HG03520 (cell line): ENCODE measurements at regions not wholly inside any gene's neighbourhood (a gene's known extent, or its start where the extent isn't known, plus 50 kb on each side); places are given as distances from the start of the nearest gene placed in this dataset.

Experiments used
- ATAC-seq: cut with Tn5 transposase; IDR thresholded peaks from one replicate; pipeline ENCODE4 v1.9.1; 2021; ENCODE audit warnings: mild to moderate bottlenecking, moderate library complexity; ENCODE audit not compliant: unreplicated experiment

- ATAC-seq: peak; percentile 66
Measured at GRCh38 chr5:57779383-57780223, 297.0 kb upstream of the ACTBL2 start.

- no peak for ATAC-seq
Measured at GRCh38 chr5:57778501-57779091, 296.0 kb upstream of the ACTBL2 start.

- ATAC-seq: no peak
Measured at GRCh38 chr5:57777174-57777581, 294.6 kb upstream of the ACTBL2 start.

- no peak for ATAC-seq
Measured at GRCh38 chr5:57776035-57776434, 293.4 kb upstream of the ACTBL2 start.

- no peak for ATAC-seq
Measured at GRCh38 chr5:57774439-57774838, 291.8 kb upstream of the ACTBL2 start.

GRCh38 chr5:57772512-57772911 is 289.9 kb upstream of the ACTBL2 start:
- ATAC-seq: no peak

- ATAC-seq: no peak
Measured at GRCh38 chr5:57770039-57770438, 287.4 kb upstream of the ACTBL2 start.

GRCh38 chr5:57768745-57769144 is 286.1 kb upstream of the ACTBL2 start:
- no peak for ATAC-seq

GRCh38 chr5:57764479-57765089 is 282.0 kb upstream of the ACTBL2 start:
- no peak for ATAC-seq

- ATAC-seq: no peak
Measured at GRCh38 chr5:57761513-57761912, 278.9 kb upstream of the ACTBL2 start.

- no peak for ATAC-seq
Measured at GRCh38 chr5:57754616-57755015, 272.0 kb upstream of the ACTBL2 start.

GRCh38 chr5:57753446-57753845 is 270.8 kb upstream of the ACTBL2 start:
- no peak for ATAC-seq

GRCh38 chr5:57751710-57752109 is 269.1 kb upstream of the ACTBL2 start:
- ATAC-seq: no peak

GRCh38 chr5:57750891-57751290 is 268.3 kb upstream of the ACTBL2 start:
- ATAC-seq: no peak

GRCh38 chr5:57750282-57750681 is 267.7 kb upstream of the ACTBL2 start:
- no peak for ATAC-seq

GRCh38 chr5:57749396-57749795 is 266.8 kb upstream of the ACTBL2 start:
- ATAC-seq: no peak

- ATAC-seq: no peak
Measured at GRCh38 chr5:57745700-57746651, 263.4 kb upstream of the ACTBL2 start.

- no peak for ATAC-seq
Measured at GRCh38 chr5:57745029-57745428, 262.4 kb upstream of the ACTBL2 start.

GRCh38 chr5:57741336-57741735 is 258.7 kb upstream of the ACTBL2 start:
- ATAC-seq: no peak

GRCh38 chr5:57738787-57739186 is 256.2 kb upstream of the ACTBL2 start:
- no peak for ATAC-seq

GRCh38 chr5:57738301-57738700 is 255.7 kb upstream of the ACTBL2 start:
- no peak for ATAC-seq
